Activated naive CD4-positive, alpha-beta T cell treated with anti-CD3 and anti-CD28 coated beads, Interleukin-2, amount 50 U/mL, for 24 hours (primary cell): ENCODE measurements at regions not wholly inside any gene's neighbourhood (a gene's known extent, or its start where the extent isn't known, plus 50 kb on each side); places are given as distances from the start of the nearest gene placed in this dataset.
"Not testable (repeated sequence)": the region's sequence is repeated elsewhere in the genome, so short reads cannot be mapped to it uniquely, and the experiment has no call there.

Experiments
- H3K27ac Mint-ChIP-seq: one replicate; pipeline ENCODE4 v1.8.0; 2021; ENCODE audit warnings: mild to moderate bottlenecking, mixed read lengths
- H3K27me3 Mint-ChIP-seq: one replicate; pipeline ENCODE4 v1.8.0; 2021; ENCODE audit warnings: mixed read lengths
- H3K36me3 Mint-ChIP-seq: one replicate; pipeline ENCODE4 v1.8.0; 2021; ENCODE audit warnings: mixed read lengths
- H3K4me1 Mint-ChIP-seq: one replicate; pipeline ENCODE4 v1.8.0; 2021; ENCODE audit warnings: mixed read lengths
- H3K4me3 Mint-ChIP-seq: one replicate; pipeline ENCODE4 v1.8.0; 2021; ENCODE audit warnings: mild to moderate bottlenecking, mixed read lengths
- H3K9me3 Mint-ChIP-seq: one replicate; pipeline ENCODE4 v1.8.0; 2021; ENCODE audit warnings: mixed read lengths

GRCh38 chr3:155995525-155996370 lies 124.6 kb upstream of the KCNAB1 start:
- Mint-ChIP-seq H3K27ac (no peak overlapping the region), H3K9me3 (no peaks in the 10 kb centered on the region), H3K36me3 (no peaks in the 10 kb centered on the region), H3K27me3 (no peaks in the 10 kb centered on the region), H3K4me1 (no peaks in the 10 kb centered on the region), H3K4me3 (no peak overlapping the region)

- no peaks in the 10 kb centered on the region for H3K4me1 Mint-ChIP-seq
- no peaks in the 10 kb centered on the region for H3K36me3 Mint-ChIP-seq
- no peaks in the 10 kb centered on the region for H3K27me3 Mint-ChIP-seq
- no peak overlapping the region for H3K27ac Mint-ChIP-seq
- H3K9me3 Mint-ChIP-seq: no peaks in the 10 kb centered on the region
- H3K4me3 Mint-ChIP-seq: no peak overlapping the region
Measured at GRCh38 chr3:155996882-155997281, 123.5 kb upstream of the KCNAB1 start.

- H3K27me3 Mint-ChIP-seq, H3K4me1 Mint-ChIP-seq, H3K9me3 Mint-ChIP-seq, H3K36me3 Mint-ChIP-seq, H3K4me3 Mint-ChIP-seq, H3K27ac Mint-ChIP-seq: not testable (repeated sequence)
Measured at GRCh38 chr3:155998173-155998572, 122.2 kb upstream of the KCNAB1 start.

- Mint-ChIP-seq H3K4me1 (no peaks in the 10 kb centered on the region), H3K27ac (no peak overlapping the region), H3K36me3 (no peaks in the 10 kb centered on the region), H3K4me3 (no peak overlapping the region), H3K27me3 (peaks cover 17% of the 10 kb centered on the region), H3K9me3 (no peaks in the 10 kb centered on the region)
Measured at GRCh38 chr3:156005736-156006135, 114.6 kb upstream of the KCNAB1 start.

GRCh38 chr3:156010829-156011228 lies 109.5 kb upstream of the KCNAB1 start:
- Mint-ChIP-seq H3K4me1 (no peaks in the 10 kb centered on the region), H3K27me3 (peaks cover 11% of the 10 kb centered on the region), H3K36me3 (no peaks in the 10 kb centered on the region), H3K9me3 (no peaks in the 10 kb centered on the region), H3K27ac (no peak overlapping the region), H3K4me3 (no peak overlapping the region)

GRCh38 chr3:156014489-156014888 lies 105.9 kb upstream of the KCNAB1 start:
- peaks cover 2% of the 10 kb centered on the region for H3K27me3 Mint-ChIP-seq
- no peaks in the 10 kb centered on the region for H3K4me1 Mint-ChIP-seq
- no peaks in the 10 kb centered on the region for H3K9me3 Mint-ChIP-seq
- H3K4me3 Mint-ChIP-seq: no peak overlapping the region
- H3K27ac Mint-ChIP-seq: no peak overlapping the region
- no peaks in the 10 kb centered on the region for H3K36me3 Mint-ChIP-seq

GRCh38 chr3:156016902-156017301 lies 103.5 kb upstream of the KCNAB1 start:
- Mint-ChIP-seq H3K9me3 (no peaks in the 10 kb centered on the region), H3K27ac (no peak overlapping the region), H3K27me3 (peaks cover 2% of the 10 kb centered on the region), H3K4me3 (no peak overlapping the region), H3K36me3 (no peaks in the 10 kb centered on the region), H3K4me1 (no peaks in the 10 kb centered on the region)

- Mint-ChIP-seq H3K36me3 (no peaks in the 10 kb centered on the region), H3K27me3 (no peaks in the 10 kb centered on the region), H3K4me3 (no peak overlapping the region), H3K4me1 (no peaks in the 10 kb centered on the region), H3K27ac (no peak overlapping the region), H3K9me3 (no peaks in the 10 kb centered on the region)
Measured at GRCh38 chr3:156017352-156018030, 102.9 kb upstream of the KCNAB1 start.

GRCh38 chr3:156024904-156025533 lies 95.4 kb upstream of the KCNAB1 start:
- H3K36me3 Mint-ChIP-seq: no peaks in the 10 kb centered on the region
- H3K9me3 Mint-ChIP-seq: no peaks in the 10 kb centered on the region
- no peak overlapping the region for H3K27ac Mint-ChIP-seq
- H3K4me1 Mint-ChIP-seq: no peaks in the 10 kb centered on the region
- peaks cover 2% of the 10 kb centered on the region for H3K27me3 Mint-ChIP-seq
- no peak overlapping the region for H3K4me3 Mint-ChIP-seq

GRCh38 chr3:156029208-156029607 lies 91.2 kb upstream of the KCNAB1 start:
- no peak overlapping the region for H3K4me3 Mint-ChIP-seq
- no peaks in the 10 kb centered on the region for H3K4me1 Mint-ChIP-seq
- H3K27me3 Mint-ChIP-seq: peaks cover 1% of the 10 kb centered on the region
- no peaks in the 10 kb centered on the region for H3K9me3 Mint-ChIP-seq
- no peaks in the 10 kb centered on the region for H3K36me3 Mint-ChIP-seq
- no peak overlapping the region for H3K27ac Mint-ChIP-seq

GRCh38 chr3:156030723-156031122 lies 89.7 kb upstream of the KCNAB1 start:
- Mint-ChIP-seq H3K27me3 (peaks cover 1% of the 10 kb centered on the region), H3K4me1 (no peaks in the 10 kb centered on the region), H3K27ac (no peak overlapping the region), H3K4me3 (no peak overlapping the region), H3K36me3 (no peaks in the 10 kb centered on the region), H3K9me3 (no peaks in the 10 kb centered on the region)

GRCh38 chr3:156033428-156033827 lies 87.0 kb upstream of the KCNAB1 start:
- Mint-ChIP-seq H3K36me3 (no peaks in the 10 kb centered on the region), H3K4me1 (no peaks in the 10 kb centered on the region), H3K4me3 (no peak overlapping the region), H3K9me3 (no peaks in the 10 kb centered on the region), H3K27me3 (peaks cover 4% of the 10 kb centered on the region), H3K27ac (no peak overlapping the region)

GRCh38 chr3:156035158-156035557 lies 85.2 kb upstream of the KCNAB1 start:
- H3K27ac Mint-ChIP-seq: no peak overlapping the region
- H3K4me1 Mint-ChIP-seq: no peaks in the 10 kb centered on the region
- no peaks in the 10 kb centered on the region for H3K36me3 Mint-ChIP-seq
- no peak overlapping the region for H3K4me3 Mint-ChIP-seq
- peaks cover 6% of the 10 kb centered on the region for H3K27me3 Mint-ChIP-seq
- no peaks in the 10 kb centered on the region for H3K9me3 Mint-ChIP-seq

GRCh38 chr3:156036258-156037053 lies 83.9 kb upstream of the KCNAB1 start:
- Mint-ChIP-seq H3K9me3 (no peaks in the 10 kb centered on the region), H3K4me3 (no peak overlapping the region), H3K27ac (no peak overlapping the region), H3K36me3 (no peaks in the 10 kb centered on the region), H3K4me1 (no peaks in the 10 kb centered on the region), H3K27me3 (peaks cover 9% of the 10 kb centered on the region)

- H3K27me3 Mint-ChIP-seq: peaks cover 9% of the 10 kb centered on the region
- H3K27ac Mint-ChIP-seq: no peak overlapping the region
- H3K4me3 Mint-ChIP-seq: no peak overlapping the region
- H3K4me1 Mint-ChIP-seq: no peaks in the 10 kb centered on the region
- H3K9me3 Mint-ChIP-seq: no peaks in the 10 kb centered on the region
- H3K36me3 Mint-ChIP-seq: no peaks in the 10 kb centered on the region
Measured at GRCh38 chr3:156037356-156037755, 83.0 kb upstream of the KCNAB1 start.
